BE2C (cell line): ENCODE measurements at regions not wholly inside any gene's neighbourhood (a gene's known extent, or its start where the extent isn't known, plus 50 kb on each side); places are given as distances from the start of the nearest gene placed in this dataset.

Experiments
- DNase-seq: peaks from one replicate; pipeline ENCODE4 v3.0.0-alpha.2; 2020
- H3K27me3 ChIP-seq: fragments of 250-450 bp; sonication (Bioruptor Pico); 2 replicates; pipeline ENCODE4 v1.5.1; 2020; ENCODE audit warnings: mild to moderate bottlenecking
- H3K36me3 ChIP-seq: fragments of 250-450 bp; sonication (Bioruptor Pico); 2 replicates; pipeline ENCODE4 v1.5.1; 2020; ENCODE audit warnings: mild to moderate bottlenecking
- H3K4me1 ChIP-seq: fragments of 250-450 bp; sonication (Bioruptor Pico); 2 replicates; pipeline ENCODE4 v1.5.1; 2020
- H3K4me3 ChIP-seq: 2 replicates; pipeline ENCODE4 v1.5.1; 2011; ENCODE audit warnings: low read depth, low read length
- H3K9me3 ChIP-seq: fragments of 250-450 bp; sonication (Bioruptor Pico); 2 replicates; pipeline ENCODE4 v1.5.1; 2020
- CTCF ChIP-seq: IDR thresholded peaks from 2 replicates; pipeline ENCODE4 v1.5.1; 2012; ENCODE audit warnings: mild to moderate bottlenecking, low read depth, low read length

- peak overlapping the region; percentile 21; the same call in 1 of the 2 replicates for H3K4me3 ChIP-seq
- no peaks in the 10 kb centered on the region for H3K36me3 ChIP-seq
- no peak for TF ChIP-seq CTCF
- DNase-seq, result peak; percentile 33
- no peaks in the 10 kb centered on the region for H3K9me3 ChIP-seq
- H3K27me3 ChIP-seq, result no peaks in the 10 kb centered on the region
- peaks cover 22% of the 10 kb centered on the region for H3K4me1 ChIP-seq
Observed at GRCh38 chr12:20269337-20270067, 98.8 kb upstream of the PDE3A start.

GRCh38 chr12:20270557-20270956, 97.8 kb upstream of the PDE3A start:
- Histone ChIP-seq H3K9me3 (no peaks in the 10 kb centered on the region), H3K36me3 (no peaks in the 10 kb centered on the region), H3K4me3 (no peak overlapping the region), H3K4me1 (peaks cover 18% of the 10 kb centered on the region), H3K27me3 (no peaks in the 10 kb centered on the region)
- no peak for DNase-seq
- no peak for TF ChIP-seq CTCF

- H3K9me3 ChIP-seq, result no peaks in the 10 kb centered on the region
- TF ChIP-seq CTCF, result no peak
- H3K4me1 ChIP-seq, result peaks cover 18% of the 10 kb centered on the region
- no peaks in the 10 kb centered on the region for H3K27me3 ChIP-seq
- DNase-seq, result no peak
- no peak overlapping the region for H3K4me3 ChIP-seq
- H3K36me3 ChIP-seq, result no peaks in the 10 kb centered on the region
Observed at GRCh38 chr12:20272161-20272560, 96.2 kb upstream of the PDE3A start.

- no peaks in the 10 kb centered on the region for H3K9me3 ChIP-seq
- no peak overlapping the region for H3K4me3 ChIP-seq
- no peaks in the 10 kb centered on the region for H3K27me3 ChIP-seq
- no peaks in the 10 kb centered on the region for H3K36me3 ChIP-seq
- no peak for DNase-seq
- TF ChIP-seq CTCF, result no peak
- H3K4me1 ChIP-seq, result peaks cover 18% of the 10 kb centered on the region
Observed at GRCh38 chr12:20272801-20273200, 95.5 kb upstream of the PDE3A start.

- Histone ChIP-seq H3K9me3 (no peaks in the 10 kb centered on the region), H3K27me3 (no peaks in the 10 kb centered on the region), H3K36me3 (no peaks in the 10 kb centered on the region), H3K4me3 (no peak overlapping the region), H3K4me1 (peaks cover 14% of the 10 kb centered on the region)
- no peak for DNase-seq
- no peak for TF ChIP-seq CTCF
Observed at GRCh38 chr12:20274008-20274407, 94.3 kb upstream of the PDE3A start.

- no peak overlapping the region for H3K4me3 ChIP-seq
Observed at GRCh38 chr12:20278276-20278675, 90.1 kb upstream of the PDE3A start.

More at GRCh38 chr12:20278276-20278675, 90.1 kb upstream of the PDE3A start:
- TF ChIP-seq CTCF, result no peak
- DNase-seq, result no peak
- Histone ChIP-seq H3K27me3 (no peaks in the 10 kb centered on the region), H3K4me1 (no peaks in the 10 kb centered on the region), H3K9me3 (no peaks in the 10 kb centered on the region), H3K36me3 (no peaks in the 10 kb centered on the region)
